Neural progenitor cell (in vitro differentiated cells): ENCODE measurements at regions not wholly inside any gene's neighbourhood (a gene's known extent, or its start where the extent isn't known, plus 50 kb on each side); places are given as distances from the start of the nearest gene placed in this dataset.

Experiments
- CTCF ChIP-seq: fragments of 200-600 bp; sonication (generic); IDR thresholded peaks from 2 replicates; pipeline ENCODE4 v1.5.1; 2017; ENCODE audit warnings: antibody characterized with exemption, mild to moderate bottlenecking
- EZH2 ChIP-seq: fragments of 200-600 bp; sonication (generic); IDR thresholded peaks from 2 replicates; pipeline ENCODE4 v1.6.1; 2017; ENCODE audit warnings: antibody characterized with exemption, mild to moderate bottlenecking, moderate library complexity

GRCh38 chr3:35936571-35936970, 297.2 kb downstream of the ARPP21 start:
- TF ChIP-seq CTCF (no peak), EZH2 (no peak)
